HepG2 (cell line): ENCODE measurements at regions not wholly inside any gene's neighbourhood (a gene's known extent, or its start where the extent isn't known, plus 50 kb on each side); places are given as distances from the start of the nearest gene placed in this dataset.

Source experiments
- ATAC-seq: fragments of 200-7000 bp; cut with Tn5 transposase; 3 replicates; pipeline ENCODE4 v1.9.1; 2020; ENCODE audit warnings: mild to moderate bottlenecking, moderate library complexity
- BruUV-seq: library from RNA; stranded (reverse); fragments of 400-500 nt; replicated peaks from 2 replicates; lab custom pipeline; 2021; lab: Mats Ljungman, UMichigan
- CTCF ChIA-PET: fragments of 300-600 bp; formaldehyde crosslinking; extraction: SDS; loops from one replicate; lab custom pipeline; 2021; ENCODE audit warnings: low total read pairs, inconsistent platforms, low intra/inter-chr PET ratio; lab: Yijun Ruan, JAX
- POLR2A ChIA-PET: fragments of 350-600 bp; sonication (Branson Sonifier 250); formaldehyde crosslinking; loops from one replicate; lab custom pipeline; 2020; ENCODE audit warnings: antibody characterized with exemption, inconsistent platforms; lab: Yijun Ruan, JAX
- DNase-seq: peaks from one replicate; pipeline ENCODE4 v3.0.0-alpha.2; 2015; ENCODE audit warnings: low spot score
- FAIRE-seq: peaks from 3 replicates; lab custom pipeline; 2011; peaks lifted over from hg19 to GRCh38; lab: Jason Lieb, UNC
- H2AFZ ChIP-seq: one replicate; pipeline ENCODE4 v1.6.1; 2011; ENCODE audit warnings: low read length, inconsistent platforms
- H3K27ac ChIP-seq: fragments of 300-600 bp; 3 replicates; pipeline ENCODE4 v1.8.0; 2011; ENCODE audit warnings: mixed run types, mild to moderate bottlenecking, mixed read lengths, low read length, inconsistent platforms; ENCODE audit not compliant: insufficient read depth; ENCODE audit errors: extremely low read length
- H3K27me3 ChIP-seq, 2 experiments: fragments of 200-600 bp in 1 of 2; 2 replicates in 1 of 2; 3 replicates in 1 of 2; pipeline versions ENCODE4 v1.6.0 to v1.8.0; 2011; ENCODE audit warnings: low read length in 2 of 2, mild to moderate bottlenecking in 2 of 2, moderate library complexity in 2 of 2, inconsistent platforms in 1 of 2; ENCODE audit not compliant: insufficient read depth in 2 of 2, control insufficient read depth in 1 of 2
- H3K36me3 ChIP-seq, 2 experiments: fragments of 200-600 bp in 1 of 2; replicated peaks in 1 of 2; 2 replicates in 1 of 2; 3 replicates in 1 of 2; pipeline versions ENCODE4 v1.5.1 to v1.8.0; 2011; ENCODE audit warnings: low read length in 2 of 2, inconsistent platforms in 1 of 2; ENCODE audit not compliant: insufficient read depth in 2 of 2, control insufficient read depth in 1 of 2
- H3K4me1 ChIP-seq: 2 replicates; pipeline ENCODE4 v1.5.1; 2012; ENCODE audit warnings: low read length, inconsistent platforms; ENCODE audit not compliant: insufficient read depth
- H3K4me2 ChIP-seq: 2 replicates; pipeline ENCODE4 v1.6.0; 2011; ENCODE audit warnings: low read depth, low read length, inconsistent platforms
- H3K4me3 ChIP-seq, 3 experiments: fragments of 200-600 bp in 1 of 3; sonication (generic), shearing (Covaris generic) in 1 of 3; replicated peaks in 1 of 3; 2 replicates each; pipeline ENCODE4 v1.5.1; 2011 to 2016; ENCODE audit warnings: low read length in 3 of 3, inconsistent platforms in 2 of 3, low read depth in 2 of 3, mild to moderate bottlenecking in 2 of 3, control low read depth in 1 of 3, mixed read lengths in 1 of 3; ENCODE audit not compliant: insufficient read depth in 1 of 3
- H3K79me2 ChIP-seq: one replicate; pipeline ENCODE4 v1.6.1; 2011; ENCODE audit warnings: low read length, inconsistent platforms; ENCODE audit not compliant: insufficient read depth
- H3K9ac ChIP-seq: 2 replicates; pipeline ENCODE4 v1.6.0; 2011; ENCODE audit warnings: mild to moderate bottlenecking, low read depth, low read length, inconsistent platforms; ENCODE audit not compliant: insufficient read depth
- H3K9me3 ChIP-seq: 2 replicates; pipeline ENCODE4 v1.5.1; 2012; ENCODE audit warnings: mild to moderate bottlenecking, low read length
- H4K20me1 ChIP-seq: 2 replicates; pipeline ENCODE4 v1.6.0; 2011; ENCODE audit warnings: inconsistent platforms, mild to moderate bottlenecking, low read length, moderate library complexity; ENCODE audit not compliant: insufficient read depth
- AHR ChIP-seq: IDR thresholded peaks from 2 replicates; pipeline ENCODE4 v1.6.1; 2018; ENCODE audit warnings: missing genetic modification reagents, missing compliant biosample characterization
- CBFB ChIP-seq: sonication (generic); formaldehyde crosslinking; IDR thresholded peaks from 2 replicates; pipeline ENCODE4 v1.4.0; 2020; ENCODE audit warnings: missing genetic modification reagents
- CERS6 ChIP-seq: sonication (generic); formaldehyde crosslinking; IDR thresholded peaks from 2 replicates; pipeline ENCODE4 v1.5.0; 2020; ENCODE audit warnings: missing genetic modification reagents
- ESRRA ChIP-seq: sonication (generic); formaldehyde crosslinking; IDR thresholded peaks from 2 replicates; pipeline ENCODE4 v1.5.1; 2020; ENCODE audit warnings: mild to moderate bottlenecking, low read depth, missing genetic modification reagents
- HDAC2 ChIP-seq: sonication (generic); formaldehyde crosslinking; IDR thresholded peaks from 2 replicates; pipeline ENCODE4 v1.4.0; 2020; ENCODE audit warnings: missing genetic modification reagents
- MIXL1 ChIP-seq: IDR thresholded peaks from 2 replicates; pipeline ENCODE4 v1.6.1; 2016
- NFE2L2 ChIP-seq: fragments of 150-350 bp; IDR thresholded peaks from 2 replicates; pipeline ENCODE4 v1.6.1; 2014; ENCODE audit warnings: low read length
- SRSF4 ChIP-seq: fragments of 200-400 bp; formaldehyde crosslinking; IDR thresholded peaks from one replicate; pipeline ENCODE4 v1.6.1; 2018; ENCODE audit warnings: mild to moderate bottlenecking, low read depth, low read length, moderate library complexity; ENCODE audit not compliant: poor library complexity, severe bottlenecking
- SRSF9 ChIP-seq: fragments of 200-400 bp; formaldehyde crosslinking; IDR thresholded peaks from 2 replicates; pipeline ENCODE4 v1.6.1; 2018; ENCODE audit warnings: borderline replicate concordance, mild to moderate bottlenecking, low read depth, low read length; ENCODE audit not compliant: insufficient read depth, poor library complexity, severe bottlenecking
- TEAD2 ChIP-seq: sonication (generic); formaldehyde crosslinking; IDR thresholded peaks from 2 replicates; pipeline ENCODE4 v1.9.0; 2021; ENCODE audit warnings: missing genetic modification reagents
- ZFP37 ChIP-seq: sonication (generic); formaldehyde crosslinking; IDR thresholded peaks from 2 replicates; pipeline ENCODE4 v1.4.0; 2020; ENCODE audit warnings: missing genetic modification reagents, borderline replicate concordance
- ZNF234 ChIP-seq: sonication (generic); formaldehyde crosslinking; conservative IDR thresholded peaks from 2 replicates; pipeline ENCODE4 v1.5.1; 2020; ENCODE audit warnings: mild to moderate bottlenecking, missing genetic modification reagents
- ZNF367 ChIP-seq: sonication (generic); formaldehyde crosslinking; IDR thresholded peaks from 2 replicates; pipeline ENCODE4 v1.4.0; 2020; ENCODE audit warnings: missing genetic modification reagents, borderline replicate concordance
- ZNF550 ChIP-seq: sonication (generic); formaldehyde crosslinking; IDR thresholded peaks from 2 replicates; pipeline ENCODE4 v1.4.0; 2020; ENCODE audit warnings: mild to moderate bottlenecking, missing genetic modification reagents, borderline replicate concordance
- WGBS: methylation state at CpG from one replicate; pipeline ENCODE4 v1.1.6; 2017; ENCODE audit warnings: low lambda C conversion rate; 5-methylcytosine and 5-hydroxymethylcytosine counted together
- in situ Hi-C: cut with HindIII; loops from 2 replicates; pipeline ENCODE4 v1.10.0; 2017; ENCODE audit warnings: low pct_unique_long_range_greater_than_20kb; ENCODE audit not compliant: extremely low pct_ligation_motif_present
- intact Hi-C: fragments of 100-400 bp; cut with micrococcal nuclease; formaldehyde crosslinking; loops from one replicate; pipeline ENCODE4 v1.10.0; 2022; ENCODE audit not compliant: unreplicated experiment

- H2AFZ ChIP-seq = peak overlapping the region; percentile 42
- no peak for TF ChIP-seq CERS6
- TF ChIP-seq SRSF4 = no peak
- TF ChIP-seq TEAD2 = no peak
- no peak for TF ChIP-seq ZNF367
- no peak for TF ChIP-seq SRSF9
- TF ChIP-seq ESRRA = no peak
- TF ChIP-seq MIXL1 = no peak
- TF ChIP-seq NFE2L2 = no peak
- no peak for TF ChIP-seq AHR (CRISPR knock-in tag)
- TF ChIP-seq ZNF550 (CRISPR knock-in tag) = no peak
- TF ChIP-seq ZNF234 (CRISPR knock-in tag) = no peak
- TF ChIP-seq HDAC2 (CRISPR knock-in tag) = no peak
- TF ChIP-seq ZFP37 = no peak
- no peak for TF ChIP-seq CBFB
- TF ChIP-seq, all 625 proteins: peak for 0
- no peaks in the 10 kb centered on the region for H3K36me3 ChIP-seq
- no peak overlapping the region for H3K9ac ChIP-seq
- H3K4me2 ChIP-seq = no peak overlapping the region
- DNase-seq (no peak), FAIRE-seq (no peak), ATAC-seq (no peak)
- no peaks in the 10 kb centered on the region for H3K27me3 ChIP-seq
- H3K27ac ChIP-seq = no peak overlapping the region
- peaks cover 68% of the 10 kb centered on the region for H3K9me3 ChIP-seq
- no peaks in the 10 kb centered on the region for H4K20me1 ChIP-seq
- H3K4me3 ChIP-seq = no peak overlapping the region
- CTCF ChIA-PET = no interaction called here
- in situ Hi-C loops = no loop called here
- no peaks in the 10 kb centered on the region for H3K79me2 ChIP-seq
- WGBS = 50% methylated on average over 2 of the region's 2 CpGs
- no peaks in the 10 kb centered on the region for H3K4me1 ChIP-seq
- POLR2A ChIA-PET = no interaction called here
- intact Hi-C loops = no loop called here
- BruUV-seq = no TSS peak
Observed at GRCh38 chr1:98516306-98516705, 145.2 kb upstream of the SNX7 start.
